Epithelial cell of proximal tubule (primary cell): ENCODE measurements at regions not wholly inside any gene's neighbourhood (a gene's known extent, or its start where the extent isn't known, plus 50 kb on each side); places are given as distances from the start of the nearest gene placed in this dataset.
"Not testable (repeated sequence)": the region's sequence is repeated elsewhere in the genome, so short reads cannot be mapped to it uniquely, and the experiment has no call there.

ENCODE experiments used
- DNase-seq: peaks from one replicate; pipeline ENCODE4 v3.0.0-alpha.2; 2011; ENCODE audit warnings: low read depth
- H3K4me3 ChIP-seq: 2 replicates; pipeline ENCODE4 v1.5.1; 2011; ENCODE audit warnings: low read depth, mild to moderate bottlenecking, low read length
- CTCF ChIP-seq: conservative IDR thresholded peaks from 2 replicates; pipeline ENCODE4 v1.5.1; 2012; ENCODE audit warnings: low read depth, mild to moderate bottlenecking, low read length

DNA sequence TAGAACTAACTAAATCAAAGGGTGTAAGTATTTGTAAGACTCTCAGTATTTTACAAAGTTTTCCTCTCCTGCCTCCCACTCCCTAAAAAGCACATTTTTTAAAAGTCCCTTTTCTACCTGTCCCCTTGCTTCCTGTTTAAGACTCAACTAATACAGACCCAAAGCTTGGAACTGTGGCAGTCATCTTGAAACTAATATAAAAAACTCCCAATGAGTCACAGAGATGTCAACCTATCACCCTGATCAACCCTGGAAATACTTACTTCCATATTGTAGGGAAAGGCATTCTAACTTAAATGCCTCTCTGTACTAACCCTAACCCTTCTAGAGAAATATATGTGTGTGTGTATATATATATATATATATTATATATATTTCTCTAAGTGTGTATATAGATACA is 184.8 kb downstream of the SPTSSA start:
- DNase-seq, result no peak
- H3K4me3 ChIP-seq, result no peak overlapping the region
- no peak for TF ChIP-seq CTCF

DNA sequence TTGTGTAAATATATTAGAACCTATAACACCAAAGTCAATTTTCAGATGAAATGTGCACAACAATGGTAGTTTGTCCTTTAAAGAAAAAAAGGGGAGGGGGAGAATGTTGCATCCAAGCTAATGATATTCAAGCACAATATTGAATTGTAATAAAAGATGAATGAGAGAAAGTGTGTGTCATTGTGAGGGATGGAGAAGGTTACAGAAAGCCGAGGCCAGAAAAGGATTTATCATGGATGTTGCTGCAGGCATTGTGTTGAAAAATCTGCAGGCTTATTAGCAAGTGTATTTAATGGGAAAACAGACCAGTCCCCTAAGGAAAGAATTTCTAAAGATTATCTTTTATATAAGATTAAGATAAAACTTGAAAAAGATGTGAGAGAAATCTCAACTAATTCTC is 186.5 kb downstream of the SPTSSA start:
- H3K4me3 ChIP-seq, result no peak overlapping the region
- no peak for TF ChIP-seq CTCF

DNA sequence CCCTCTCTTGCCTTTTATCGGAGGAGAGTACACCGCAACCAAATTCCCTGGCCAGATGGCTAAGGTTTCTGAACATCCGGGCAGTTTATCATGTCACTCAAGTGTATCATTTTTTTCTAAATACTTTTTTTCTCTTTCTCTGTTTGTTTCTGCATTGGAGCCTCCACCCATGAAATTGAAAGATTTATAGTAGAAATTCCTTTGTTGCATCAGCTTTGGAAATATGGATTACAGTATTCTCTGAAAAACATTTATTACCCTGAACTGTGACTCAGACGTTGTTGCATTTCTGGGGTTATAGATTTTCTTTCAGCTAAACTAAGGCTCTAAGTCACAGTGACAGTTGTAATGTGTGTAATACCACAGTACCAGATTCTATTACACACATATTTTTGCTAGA is 187.0 kb downstream of the SPTSSA start:
- no peak for TF ChIP-seq CTCF

More for the DNA sequence above, 186.5 kb downstream of the SPTSSA start:
- no peak for DNase-seq

GRCh38 chr14:34273716-34274115 is 188.3 kb downstream of the SPTSSA start:
- not testable (repeated sequence) for H3K4me3 ChIP-seq, DNase-seq

More for the DNA sequence above, 187.0 kb downstream of the SPTSSA start:
- DNase-seq, result no peak
- H3K4me3 ChIP-seq, result no peak overlapping the region

DNA sequence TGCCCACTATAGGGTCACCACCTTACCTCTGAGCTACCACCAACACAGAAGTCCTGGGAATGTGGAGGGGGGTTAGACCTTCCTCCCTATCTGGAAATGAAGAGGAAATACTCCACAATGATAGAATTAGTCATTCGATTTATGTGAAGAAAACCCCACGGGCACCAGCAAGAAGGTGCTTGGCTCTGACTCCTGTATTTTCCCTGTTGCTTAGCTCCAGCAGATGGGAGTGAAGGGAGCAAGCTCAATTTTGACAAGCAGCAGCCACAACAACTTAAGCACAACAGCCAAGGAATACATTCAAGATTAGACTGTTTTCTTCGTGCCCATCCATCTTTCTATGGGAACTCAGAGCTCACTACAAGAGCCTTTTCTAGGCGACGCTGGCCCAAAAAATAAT is 191.7 kb downstream of the SPTSSA start:
- no peak for DNase-seq
- no peak for TF ChIP-seq CTCF
- H3K4me3 ChIP-seq, result no peak overlapping the region

GRCh38 chr14:34266344-34266743 is 195.7 kb downstream of the SPTSSA start:
- no peak for TF ChIP-seq CTCF
- no peak overlapping the region for H3K4me3 ChIP-seq
- no peak for DNase-seq

GRCh38 chr14:34262127-34262910 is 199.7 kb downstream of the SPTSSA start:
- DNase-seq, result no peak
- H3K4me3 ChIP-seq, result no peak overlapping the region
- TF ChIP-seq CTCF, result no peak
